ENCODE measurements at regions not wholly inside any gene's neighbourhood (a gene's known extent, or its start where the extent isn't known, plus 50 kb on each side); places are given as distances from the start of the nearest gene placed in this dataset.
"Not testable (repeated sequence)": the region's sequence is repeated elsewhere in the genome, so short reads cannot be mapped to it uniquely, and the experiment has no call there.

GRCh38 chr5:121106721-121107690, 642.9 kb downstream of the PRR16 start:
- not testable (repeated sequence) for H3K4me1 ChIP-seq (ENCODE audit: control insufficient read depth in 2 of 2, insufficient read depth in 2 of 2, low read length in 2 of 2); H3K27ac ChIP-seq (ENCODE audit: low read depth in 2 of 2, low read length in 2 of 2); H3K9ac ChIP-seq (ENCODE audit: low read depth in 1 of 2, low read length in 2 of 2); H3K9me3 ChIP-seq (ENCODE audit: control insufficient read depth in 2 of 2, low read length in 2 of 2); H3K36me3 ChIP-seq (ENCODE audit: control insufficient read depth in 2 of 2, insufficient read depth in 2 of 2, low read length in 2 of 2); H3K4me3 ChIP-seq (ENCODE audit: low read length in 2 of 2); H3K27me3 ChIP-seq (ENCODE audit: control insufficient read depth in 2 of 2, insufficient read depth in 2 of 2, low read length in 2 of 2)

GRCh38 chr5:121108725-121109124, 644.6 kb downstream of the PRR16 start:
- no peaks in the 10 kb centered on the region for H3K4me1 ChIP-seq (ENCODE audit: control insufficient read depth in 2 of 2, insufficient read depth in 2 of 2, low read length in 2 of 2)
- no peaks in the 10 kb centered on the region for H3K27me3 ChIP-seq (ENCODE audit: control insufficient read depth in 2 of 2, insufficient read depth in 2 of 2, low read length in 2 of 2)
- H3K9ac ChIP-seq (ENCODE audit: low read depth in 1 of 2, low read length in 2 of 2), result no peak overlapping the region
- no peaks in the 10 kb centered on the region for H3K36me3 ChIP-seq (ENCODE audit: control insufficient read depth in 2 of 2, insufficient read depth in 2 of 2, low read length in 2 of 2)
- no peaks in the 10 kb centered on the region for H3K9me3 ChIP-seq (ENCODE audit: control insufficient read depth in 2 of 2, low read length in 2 of 2)
- no peak overlapping the region for H3K27ac ChIP-seq (ENCODE audit: low read depth in 2 of 2, low read length in 2 of 2)
- no peak overlapping the region for H3K4me3 ChIP-seq (ENCODE audit: low read length in 2 of 2)

- Histone ChIP-seq H3K36me3 (ENCODE audit: control insufficient read depth in 2 of 2, insufficient read depth in 2 of 2, low read length in 2 of 2) (no peaks in the 10 kb centered on the region), H3K4me1 (ENCODE audit: control insufficient read depth in 2 of 2, insufficient read depth in 2 of 2, low read length in 2 of 2) (no peaks in the 10 kb centered on the region), H3K9ac (ENCODE audit: low read depth in 1 of 2, low read length in 2 of 2) (no peak overlapping the region), H3K9me3 (ENCODE audit: control insufficient read depth in 2 of 2, low read length in 2 of 2) (no peaks in the 10 kb centered on the region), H3K27me3 (ENCODE audit: control insufficient read depth in 2 of 2, insufficient read depth in 2 of 2, low read length in 2 of 2) (no peaks in the 10 kb centered on the region), H3K4me3 (ENCODE audit: low read length in 2 of 2) (no peak overlapping the region), H3K27ac (ENCODE audit: low read depth in 2 of 2, low read length in 2 of 2) (no peak overlapping the region)
These were observed 645.7 kb downstream of the PRR16 start for GRCh38 chr5:121109817-121110216.

- Histone ChIP-seq H3K9me3 (ENCODE audit: control insufficient read depth in 2 of 2, low read length in 2 of 2) (no peaks in the 10 kb centered on the region), H3K27me3 (ENCODE audit: control insufficient read depth in 2 of 2, insufficient read depth in 2 of 2, low read length in 2 of 2) (no peaks in the 10 kb centered on the region), H3K27ac (ENCODE audit: low read depth in 2 of 2, low read length in 2 of 2) (no peak overlapping the region), H3K9ac (ENCODE audit: low read depth in 1 of 2, low read length in 2 of 2) (no peak overlapping the region), H3K4me3 (ENCODE audit: low read length in 2 of 2) (no peak overlapping the region), H3K4me1 (ENCODE audit: control insufficient read depth in 2 of 2, insufficient read depth in 2 of 2, low read length in 2 of 2) (no peaks in the 10 kb centered on the region), H3K36me3 (ENCODE audit: control insufficient read depth in 2 of 2, insufficient read depth in 2 of 2, low read length in 2 of 2) (no peaks in the 10 kb centered on the region)
These were observed 657.7 kb downstream of the PRR16 start for GRCh38 chr5:121121786-121122185.

- Histone ChIP-seq H3K4me1 (ENCODE audit: control insufficient read depth in 2 of 2, insufficient read depth in 2 of 2, low read length in 2 of 2) (no peaks in the 10 kb centered on the region), H3K27me3 (ENCODE audit: control insufficient read depth in 2 of 2, insufficient read depth in 2 of 2, low read length in 2 of 2) (no peaks in the 10 kb centered on the region)
These were observed 674.4 kb downstream of the PRR16 start for GRCh38 chr5:121138495-121138907.

GRCh38 chr5:121138952-121139351, 674.9 kb downstream of the PRR16 start:
- Histone ChIP-seq H3K4me1 (ENCODE audit: control insufficient read depth in 2 of 2, insufficient read depth in 2 of 2, low read length in 2 of 2) (no peaks in the 10 kb centered on the region), H3K4me3 (ENCODE audit: low read length in 2 of 2) (no peak overlapping the region), H3K9ac (ENCODE audit: low read depth in 1 of 2, low read length in 2 of 2) (no peak overlapping the region), H3K27ac (ENCODE audit: low read depth in 2 of 2, low read length in 2 of 2) (no peak overlapping the region), H3K9me3 (ENCODE audit: control insufficient read depth in 2 of 2, low read length in 2 of 2) (no peaks in the 10 kb centered on the region), H3K27me3 (ENCODE audit: control insufficient read depth in 2 of 2, insufficient read depth in 2 of 2, low read length in 2 of 2) (no peaks in the 10 kb centered on the region), H3K36me3 (ENCODE audit: control insufficient read depth in 2 of 2, insufficient read depth in 2 of 2, low read length in 2 of 2) (no peaks in the 10 kb centered on the region)

More at GRCh38 chr5:121138495-121138907, 674.4 kb downstream of the PRR16 start:
- Histone ChIP-seq H3K36me3 (ENCODE audit: control insufficient read depth in 2 of 2, insufficient read depth in 2 of 2, low read length in 2 of 2) (no peaks in the 10 kb centered on the region), H3K9me3 (ENCODE audit: control insufficient read depth in 2 of 2, low read length in 2 of 2) (no peaks in the 10 kb centered on the region), H3K4me3 (ENCODE audit: low read length in 2 of 2) (no peak overlapping the region), H3K9ac (ENCODE audit: low read depth in 1 of 2, low read length in 2 of 2) (no peak overlapping the region), H3K27ac (ENCODE audit: low read depth in 2 of 2, low read length in 2 of 2) (no peak overlapping the region)

- Histone ChIP-seq H3K36me3 (ENCODE audit: control insufficient read depth in 2 of 2, insufficient read depth in 2 of 2, low read length in 2 of 2) (no peaks in the 10 kb centered on the region), H3K9ac (ENCODE audit: low read depth in 1 of 2, low read length in 2 of 2) (no peak overlapping the region), H3K27me3 (ENCODE audit: control insufficient read depth in 2 of 2, insufficient read depth in 2 of 2, low read length in 2 of 2) (no peaks in the 10 kb centered on the region), H3K27ac (ENCODE audit: low read depth in 2 of 2, low read length in 2 of 2) (no peak overlapping the region), H3K9me3 (ENCODE audit: control insufficient read depth in 2 of 2, low read length in 2 of 2) (no peaks in the 10 kb centered on the region), H3K4me3 (ENCODE audit: low read length in 2 of 2) (no peak overlapping the region), H3K4me1 (ENCODE audit: control insufficient read depth in 2 of 2, insufficient read depth in 2 of 2, low read length in 2 of 2) (no peaks in the 10 kb centered on the region)
These were observed 680.7 kb downstream of the PRR16 start for GRCh38 chr5:121144764-121145163.

GRCh38 chr5:121151534-121151933, 687.4 kb downstream of the PRR16 start:
- Histone ChIP-seq H3K27me3 (ENCODE audit: control insufficient read depth in 2 of 2, insufficient read depth in 2 of 2, low read length in 2 of 2) (no peaks in the 10 kb centered on the region), H3K4me3 (ENCODE audit: low read length in 2 of 2) (no peak overlapping the region), H3K9me3 (ENCODE audit: control insufficient read depth in 2 of 2, low read length in 2 of 2) (no peaks in the 10 kb centered on the region), H3K36me3 (ENCODE audit: control insufficient read depth in 2 of 2, insufficient read depth in 2 of 2, low read length in 2 of 2) (no peaks in the 10 kb centered on the region), H3K27ac (ENCODE audit: low read depth in 2 of 2, low read length in 2 of 2) (no peak overlapping the region), H3K9ac (ENCODE audit: low read depth in 1 of 2, low read length in 2 of 2) (no peak overlapping the region), H3K4me1 (ENCODE audit: control insufficient read depth in 2 of 2, insufficient read depth in 2 of 2, low read length in 2 of 2) (no peaks in the 10 kb centered on the region)

- no peaks in the 10 kb centered on the region for H3K9me3 ChIP-seq (ENCODE audit: control insufficient read depth in 2 of 2, low read length in 2 of 2)
- H3K27me3 ChIP-seq (ENCODE audit: control insufficient read depth in 2 of 2, insufficient read depth in 2 of 2, low read length in 2 of 2), result no peaks in the 10 kb centered on the region
- H3K9ac ChIP-seq (ENCODE audit: low read depth in 1 of 2, low read length in 2 of 2), result no peak overlapping the region
- H3K36me3 ChIP-seq (ENCODE audit: control insufficient read depth in 2 of 2, insufficient read depth in 2 of 2, low read length in 2 of 2), result no peaks in the 10 kb centered on the region
- no peak overlapping the region for H3K27ac ChIP-seq (ENCODE audit: low read depth in 2 of 2, low read length in 2 of 2)
- no peaks in the 10 kb centered on the region for H3K4me1 ChIP-seq (ENCODE audit: control insufficient read depth in 2 of 2, insufficient read depth in 2 of 2, low read length in 2 of 2)
- H3K4me3 ChIP-seq (ENCODE audit: low read length in 2 of 2), result no peak overlapping the region
These were observed 688.3 kb downstream of the PRR16 start for GRCh38 chr5:121152411-121152810.

- no peaks in the 10 kb centered on the region for H3K4me1 ChIP-seq (ENCODE audit: control insufficient read depth in 2 of 2, insufficient read depth in 2 of 2, low read length in 2 of 2)
- H3K9me3 ChIP-seq (ENCODE audit: control insufficient read depth in 2 of 2, low read length in 2 of 2), result no peaks in the 10 kb centered on the region
- H3K36me3 ChIP-seq (ENCODE audit: control insufficient read depth in 2 of 2, insufficient read depth in 2 of 2, low read length in 2 of 2), result no peaks in the 10 kb centered on the region
- H3K27me3 ChIP-seq (ENCODE audit: control insufficient read depth in 2 of 2, insufficient read depth in 2 of 2, low read length in 2 of 2), result no peaks in the 10 kb centered on the region
- no peak overlapping the region for H3K4me3 ChIP-seq (ENCODE audit: low read length in 2 of 2)
- H3K27ac ChIP-seq (ENCODE audit: low read depth in 2 of 2, low read length in 2 of 2), result no peak overlapping the region
- H3K9ac ChIP-seq (ENCODE audit: low read depth in 1 of 2, low read length in 2 of 2), result no peak overlapping the region
These were observed 692.5 kb downstream of the PRR16 start for GRCh38 chr5:121156565-121156964.

All from mucosa of rectum (tissue), 2 donors.